MM.1S (cell line): ENCODE measurements at regions not wholly inside any gene's neighbourhood (a gene's known extent, or its start where the extent isn't known, plus 50 kb on each side); places are given as distances from the start of the nearest gene placed in this dataset.

Experiments
- EZH2 ChIP-seq: fragments of 300-600 bp; sonication (generic); optimal IDR thresholded peaks from 2 replicates; pipeline ENCODE3; 2017; ENCODE audit warnings: low read depth, mild to moderate bottlenecking, antibody characterized with exemption, low read length, mixed read lengths
- EZH2phosphoT487 ChIP-seq: fragments of 300-600 bp; sonication (generic); IDR thresholded peaks from 2 replicates; pipeline ENCODE4 v1.6.1; 2018; ENCODE audit warnings: antibody characterized with exemption, low read length
- TF ChIP-seq, protein P1 (sequence below): fragments of 300-600 bp; sonication (generic); IDR thresholded peaks from 2 replicates; pipeline ENCODE4 v1.5.1; 2016; ENCODE audit warnings: antibody characterized with exemption, low read length, mixed read lengths

DNA sequence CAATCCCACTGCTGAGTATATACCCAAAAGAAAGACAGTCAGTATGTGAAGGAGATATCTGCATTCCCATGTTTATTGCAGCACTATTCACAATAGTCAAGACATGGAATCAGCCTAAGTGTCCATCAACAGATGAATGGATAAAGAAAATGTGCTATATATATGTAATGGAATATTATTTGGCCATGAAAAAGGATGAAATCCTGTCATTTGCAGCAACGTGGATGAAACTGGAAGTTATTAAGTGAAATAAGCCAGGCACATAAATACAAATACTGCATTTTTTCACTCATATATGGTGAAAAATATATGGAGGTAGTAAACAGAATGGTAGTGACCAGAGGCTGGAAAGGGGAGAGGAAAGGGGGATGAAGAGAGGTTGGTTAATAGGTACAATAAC lies 188.9 kb upstream of the SERP2 start:
- TF ChIP-seq, protein P1, sequence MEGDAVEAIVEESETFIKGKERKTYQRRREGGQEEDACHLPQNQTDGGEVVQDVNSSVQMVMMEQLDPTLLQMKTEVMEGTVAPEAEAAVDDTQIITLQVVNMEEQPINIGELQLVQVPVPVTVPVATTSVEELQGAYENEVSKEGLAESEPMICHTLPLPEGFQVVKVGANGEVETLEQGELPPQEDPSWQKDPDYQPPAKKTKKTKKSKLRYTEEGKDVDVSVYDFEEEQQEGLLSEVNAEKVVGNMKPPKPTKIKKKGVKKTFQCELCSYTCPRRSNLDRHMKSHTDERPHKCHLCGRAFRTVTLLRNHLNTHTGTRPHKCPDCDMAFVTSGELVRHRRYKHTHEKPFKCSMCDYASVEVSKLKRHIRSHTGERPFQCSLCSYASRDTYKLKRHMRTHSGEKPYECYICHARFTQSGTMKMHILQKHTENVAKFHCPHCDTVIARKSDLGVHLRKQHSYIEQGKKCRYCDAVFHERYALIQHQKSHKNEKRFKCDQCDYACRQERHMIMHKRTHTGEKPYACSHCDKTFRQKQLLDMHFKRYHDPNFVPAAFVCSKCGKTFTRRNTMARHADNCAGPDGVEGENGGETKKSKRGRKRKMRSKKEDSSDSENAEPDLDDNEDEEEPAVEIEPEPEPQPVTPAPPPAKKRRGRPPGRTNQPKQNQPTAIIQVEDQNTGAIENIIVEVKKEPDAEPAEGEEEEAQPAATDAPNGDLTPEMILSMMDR, result no peak
- no peak for TF ChIP-seq EZH2
- TF ChIP-seq EZH2phosphoT487, result no peak
